Astrocyte (in vitro differentiated cells and primary cell): ENCODE measurements at regions not wholly inside any gene's neighbourhood (a gene's known extent, or its start where the extent isn't known, plus 50 kb on each side); places are given as distances from the start of the nearest gene placed in this dataset.
"Not testable (repeated sequence)": the region's sequence is repeated elsewhere in the genome, so short reads cannot be mapped to it uniquely, and the experiment has no call there.

Experiments
- DNase-seq: peaks from one replicate; pipeline ENCODE4 v3.0.0-alpha.2; 2010; ENCODE audit warnings: low read depth
- FAIRE-seq: peaks from 2 replicates; lab custom pipeline; 2011; peaks lifted over from hg19 to GRCh38; lab: Jason Lieb, UNC
- H2AFZ ChIP-seq: 2 replicates; pipeline ENCODE4 v1.6.0; 2012; ENCODE audit warnings: low read depth, low read length, inconsistent platforms
- H3K27ac ChIP-seq: 2 replicates; pipeline ENCODE4 v1.5.1; 2011; ENCODE audit warnings: low read depth, low read length, inconsistent platforms
- H3K27me3 ChIP-seq: 2 replicates; pipeline ENCODE4 v1.6.0; 2011; ENCODE audit warnings: low read length, inconsistent platforms; ENCODE audit not compliant: insufficient read depth
- H3K36me3 ChIP-seq: 2 replicates; pipeline ENCODE4 v1.5.1; 2011; ENCODE audit warnings: low read length, inconsistent platforms; ENCODE audit not compliant: insufficient read depth
- H3K4me1 ChIP-seq: 2 replicates; pipeline ENCODE4 v1.5.1; 2011; ENCODE audit warnings: low read length, inconsistent platforms; ENCODE audit not compliant: insufficient read depth
- H3K4me2 ChIP-seq: 2 replicates; pipeline ENCODE4 v1.6.0; 2012; ENCODE audit warnings: low read length, inconsistent platforms
- H3K4me3 ChIP-seq: 2 replicates; pipeline ENCODE4 v1.5.1; 2011; ENCODE audit warnings: low read depth, mild to moderate bottlenecking, low read length, inconsistent platforms; ENCODE audit not compliant: insufficient read depth
- H3K79me2 ChIP-seq: 2 replicates; pipeline ENCODE4 v1.6.0; 2012; ENCODE audit warnings: mild to moderate bottlenecking, low read length, inconsistent platforms; ENCODE audit not compliant: insufficient read depth
- H3K9ac ChIP-seq: 2 replicates; pipeline ENCODE4 v1.6.0; 2012; ENCODE audit warnings: mild to moderate bottlenecking, low read length, inconsistent platforms
- H3K9me3 ChIP-seq: 2 replicates; pipeline ENCODE4 v1.5.1; 2012; ENCODE audit warnings: low read depth, mild to moderate bottlenecking, low read length, inconsistent platforms; ENCODE audit not compliant: insufficient read depth
- H4K20me1 ChIP-seq: 2 replicates; pipeline ENCODE4 v1.6.0; 2012; ENCODE audit warnings: low read length, inconsistent platforms; ENCODE audit not compliant: insufficient read depth
- H3K27ac Mint-ChIP-seq: one replicate; pipeline ENCODE4 v1.8.0; 2021; ENCODE audit warnings: mild to moderate bottlenecking, mixed read lengths; ENCODE audit not compliant: unreplicated experiment
- H3K27me3 Mint-ChIP-seq: one replicate; pipeline ENCODE4 v1.8.0; 2021; ENCODE audit warnings: low read depth, mixed read lengths; ENCODE audit not compliant: unreplicated experiment
- H3K36me3 Mint-ChIP-seq: one replicate; pipeline ENCODE4 v1.8.0; 2021; ENCODE audit warnings: low read depth, mixed read lengths; ENCODE audit not compliant: unreplicated experiment
- H3K4me1 Mint-ChIP-seq: one replicate; pipeline ENCODE4 v1.8.0; 2021; ENCODE audit warnings: low read depth, mixed read lengths; ENCODE audit not compliant: unreplicated experiment
- H3K4me3 Mint-ChIP-seq: one replicate; pipeline ENCODE4 v1.8.0; 2021; ENCODE audit warnings: mild to moderate bottlenecking, moderate library complexity, mixed read lengths; ENCODE audit not compliant: unreplicated experiment
- H3K9me3 Mint-ChIP-seq: one replicate; pipeline ENCODE4 v1.8.0; 2021; ENCODE audit warnings: mild to moderate bottlenecking, mixed read lengths; ENCODE audit not compliant: unreplicated experiment
- CTCF ChIP-seq: IDR thresholded peaks from 2 replicates; pipeline ENCODE4 v1.5.1; 2011; ENCODE audit warnings: low read depth, mild to moderate bottlenecking, inconsistent platforms, low read length, moderate library complexity; ENCODE audit not compliant: insufficient read depth
- EZH2 ChIP-seq: IDR thresholded peaks from 2 replicates; pipeline ENCODE4 v1.6.1; 2012; ENCODE audit warnings: mild to moderate bottlenecking, low read length, inconsistent platforms; ENCODE audit not compliant: insufficient read depth

- no peak for FAIRE-seq
These were observed 127.9 kb downstream of the EVA1A start for GRCh38 chr2:75432761-75433361.

GRCh38 chr2:75431763-75432162, 129.0 kb downstream of the EVA1A start:
- no peaks in the 10 kb centered on the region for H3K27me3 ChIP-seq
- no peaks in the 10 kb centered on the region for H3K36me3 Mint-ChIP-seq
- H3K4me2 ChIP-seq, result no peak overlapping the region
- H3K4me3 Mint-ChIP-seq, result no peak overlapping the region
- H3K36me3 ChIP-seq, result no peaks in the 10 kb centered on the region
- peaks cover 31% of the 10 kb centered on the region for H3K4me1 Mint-ChIP-seq
- H3K4me1 ChIP-seq, result peaks cover 3% of the 10 kb centered on the region
- no peak overlapping the region for H3K4me3 ChIP-seq
- H3K9me3 ChIP-seq, result no peaks in the 10 kb centered on the region
- H3K9me3 Mint-ChIP-seq, result peaks cover 2% of the 10 kb centered on the region
- no peak overlapping the region for H3K27ac ChIP-seq
- no peak overlapping the region for H2AFZ ChIP-seq
- H3K27me3 Mint-ChIP-seq, result no peaks in the 10 kb centered on the region
- no peak overlapping the region for H3K27ac Mint-ChIP-seq
- TF ChIP-seq EZH2 (no peak), CTCF (no peak)
- no peaks in the 10 kb centered on the region for H4K20me1 ChIP-seq
- FAIRE-seq (no peak), DNase-seq (no peak)
- H3K79me2 ChIP-seq, result no peaks in the 10 kb centered on the region
- no peak overlapping the region for H3K9ac ChIP-seq

More at GRCh38 chr2:75432761-75433361, 127.9 kb downstream of the EVA1A start:
- Mint-ChIP-seq H3K4me3 (no peak overlapping the region), H3K9me3 (peaks cover 2% of the 10 kb centered on the region), H3K27ac (peak overlapping the region; percentile 92), H3K27me3 (no peaks in the 10 kb centered on the region), H3K36me3 (no peaks in the 10 kb centered on the region), H3K4me1 (peaks cover 31% of the 10 kb centered on the region)
- no peaks in the 10 kb centered on the region for H3K9me3 ChIP-seq
- peak overlapping the region; percentile 17 for H2AFZ ChIP-seq
- no peaks in the 10 kb centered on the region for H3K36me3 ChIP-seq
- no peaks in the 10 kb centered on the region for H3K27me3 ChIP-seq
- H3K79me2 ChIP-seq, result no peaks in the 10 kb centered on the region
- no peak overlapping the region for H3K4me2 ChIP-seq
- DNase-seq, result peak; percentile 79
- H3K27ac ChIP-seq, result peak overlapping the region; percentile 2
- no peak overlapping the region for H3K4me3 ChIP-seq
- H3K4me1 ChIP-seq, result peaks cover 3% of the 10 kb centered on the region
- H3K9ac ChIP-seq, result no peak overlapping the region
- TF ChIP-seq EZH2, result no peak
- no peak for TF ChIP-seq CTCF
- H4K20me1 ChIP-seq, result no peaks in the 10 kb centered on the region

GRCh38 chr2:75431276-75431675, 129.5 kb downstream of the EVA1A start:
- Histone ChIP-seq H4K20me1 (no peaks in the 10 kb centered on the region), H3K9ac (no peak overlapping the region), H3K27ac (no peak overlapping the region), H3K9me3 (no peaks in the 10 kb centered on the region), H3K79me2 (no peaks in the 10 kb centered on the region), H3K36me3 (no peaks in the 10 kb centered on the region), H3K27me3 (no peaks in the 10 kb centered on the region), H3K4me1 (peaks cover 3% of the 10 kb centered on the region), H3K4me3 (no peak overlapping the region), H3K4me2 (no peak overlapping the region), H2AFZ (no peak overlapping the region)
- Mint-ChIP-seq H3K4me3 (no peak overlapping the region), H3K27ac (peak overlapping the region; percentile 44), H3K27me3 (no peaks in the 10 kb centered on the region), H3K4me1 (peaks cover 31% of the 10 kb centered on the region), H3K9me3 (peaks cover 2% of the 10 kb centered on the region), H3K36me3 (no peaks in the 10 kb centered on the region)
- FAIRE-seq, result no peak
- TF ChIP-seq CTCF, result no peak
- no peak for TF ChIP-seq EZH2
- DNase-seq, result no peak

GRCh38 chr2:75430449-75430848, 130.3 kb downstream of the EVA1A start:
- H3K9me3 ChIP-seq, H3K27me3 Mint-ChIP-seq, H3K9ac ChIP-seq, H3K9me3 Mint-ChIP-seq, H3K27me3 ChIP-seq, H3K4me2 ChIP-seq, H3K27ac ChIP-seq, H3K27ac Mint-ChIP-seq, H3K4me3 Mint-ChIP-seq, H3K4me3 ChIP-seq, H3K36me3 Mint-ChIP-seq, H3K36me3 ChIP-seq, H3K4me1 ChIP-seq, H4K20me1 ChIP-seq, FAIRE-seq, DNase-seq, H2AFZ ChIP-seq, H3K79me2 ChIP-seq: not testable (repeated sequence)
- peaks cover 31% of the 10 kb centered on the region for H3K4me1 Mint-ChIP-seq
